GM12878 (cell line): ENCODE measurements at regions not wholly inside any gene's neighbourhood (a gene's known extent, or its start where the extent isn't known, plus 50 kb on each side); places are given as distances from the start of the nearest gene placed in this dataset.

Source experiments
- ATAC-seq: fragments of 200-7000 bp; cut with Tn5 transposase; 3 replicates; pipeline ENCODE4 v1.9.1; 2020; ENCODE audit warnings: mild to moderate bottlenecking, moderate library complexity
- BruUV-seq: library from RNA; stranded (reverse); fragments of 400-500 nt; replicated peaks from 2 replicates; lab custom pipeline; 2021; lab: Mats Ljungman, UMichigan
- CTCF ChIA-PET: fragments of 300-600 bp; sonication (Branson Sonifier 250); formaldehyde crosslinking; extraction: SDS; loops from one replicate; lab custom pipeline; 2021; ENCODE audit warnings: inconsistent platforms; lab: Yijun Ruan, JAX
- POLR2A ChIA-PET: fragments of 350-600 bp; formaldehyde crosslinking; extraction: SDS; loops from one replicate; lab custom pipeline; 2021; ENCODE audit warnings: inconsistent platforms; lab: Charles Lee
- RAD21 ChIA-PET: fragments of 300-600 bp; sonication (Branson Sonifier 250); formaldehyde crosslinking; loops from one replicate; lab custom pipeline; 2023; ENCODE audit warnings: antibody characterized with exemption; ENCODE audit not compliant: unreplicated experiment; lab: Charles Lee
- SMC1A ChIA-PET: fragments of 300-600 bp; sonication (Branson Sonifier 250); formaldehyde crosslinking; loops from one replicate; lab custom pipeline; 2023; ENCODE audit not compliant: unreplicated experiment, uncharacterized antibody; lab: Charles Lee
- DNase-seq: peaks from one replicate; pipeline ENCODE4 v3.0.0-alpha.2; 2011; ENCODE audit warnings: low read depth, low spot score
- FAIRE-seq: peaks from 3 replicates; lab custom pipeline; 2011; peaks lifted over from hg19 to GRCh38; lab: Jason Lieb, UNC
- H2AFZ ChIP-seq: 2 replicates; pipeline ENCODE4 v1.6.0; 2011; ENCODE audit warnings: low read depth, low read length, control low read depth; ENCODE audit not compliant: control insufficient read depth
- H3K27ac ChIP-seq: 2 replicates; pipeline ENCODE4 v1.5.1; 2011; ENCODE audit warnings: control low read depth; ENCODE audit not compliant: control insufficient read depth, insufficient read depth
- H3K27me3 ChIP-seq, 2 experiments: replicated peaks in 1 of 2; 2 replicates each; pipeline versions ENCODE4 v1.6.0 to v1.6.1; 2011; ENCODE audit warnings: low read length in 1 of 2; ENCODE audit not compliant: control insufficient read depth in 2 of 2, insufficient read depth in 2 of 2
- H3K36me3 ChIP-seq, 2 experiments: 2 replicates each; pipeline ENCODE4 v1.5.1; 2011; ENCODE audit warnings: low read length in 1 of 2; ENCODE audit not compliant: control insufficient read depth in 2 of 2, insufficient read depth in 2 of 2
- H3K4me1 ChIP-seq: 2 replicates; pipeline ENCODE4 v1.6.1; 2011; ENCODE audit warnings: mild to moderate bottlenecking, low read length, moderate library complexity, mixed read lengths; ENCODE audit not compliant: control insufficient read depth, insufficient read depth
- H3K4me2 ChIP-seq: 2 replicates; pipeline ENCODE4 v1.6.0; 2011; ENCODE audit warnings: control low read depth; ENCODE audit not compliant: control insufficient read depth, insufficient read depth
- H3K4me3 ChIP-seq: fragments of 200-600 bp; sonication (generic); 2 replicates; pipeline ENCODE4 v1.5.1; 2016
- H3K79me2 ChIP-seq: 2 replicates; pipeline ENCODE4 v1.6.0; 2011; ENCODE audit warnings: low read length; ENCODE audit not compliant: control insufficient read depth, insufficient read depth
- H3K9ac ChIP-seq: 2 replicates; pipeline ENCODE4 v1.8.0; 2011; ENCODE audit warnings: low read length, control low read depth, mixed read lengths; ENCODE audit not compliant: control insufficient read depth, insufficient read depth
- H3K9me3 ChIP-seq: replicated peaks from 3 replicates; pipeline ENCODE4 v1.5.1; 2011; ENCODE audit warnings: mild to moderate bottlenecking, low read length; ENCODE audit not compliant: control insufficient read depth, insufficient read depth
- H4K20me1 ChIP-seq: 2 replicates; pipeline ENCODE4 v1.6.0; 2011; ENCODE audit not compliant: control insufficient read depth, insufficient read depth
- BMI1 ChIP-seq: fragments of 450-650 bp; IDR thresholded peaks from 2 replicates; pipeline ENCODE4 v1.6.1; 2016; ENCODE audit warnings: mild to moderate bottlenecking, moderate library complexity, borderline replicate concordance
- FOS ChIP-seq: IDR thresholded peaks from 3 replicates; pipeline ENCODE4 v1.6.1; 2011; ENCODE audit warnings: borderline replicate concordance; ENCODE audit not compliant: insufficient read length; ENCODE audit errors: extremely low read depth
- FOXM1 ChIP-seq: IDR thresholded peaks from 2 replicates; pipeline ENCODE4 v1.6.1; 2012; ENCODE audit warnings: low read depth, mild to moderate bottlenecking, inconsistent platforms, low read length, moderate library complexity
- IKZF2 ChIP-seq, 2 experiments: fragments of 450-650 bp; IDR thresholded peaks; 2 replicates each; pipeline ENCODE4 v1.6.1; 2017; ENCODE audit warnings: mild to moderate bottlenecking in 2 of 2, moderate library complexity in 2 of 2
- IRF4 ChIP-seq: IDR thresholded peaks from 2 replicates; pipeline ENCODE4 v1.6.1; 2011; ENCODE audit warnings: low read depth, low read length
- MYB ChIP-seq: fragments of 150-350 bp; IDR thresholded peaks from 2 replicates; pipeline ENCODE4 v1.6.1; 2014; ENCODE audit warnings: mild to moderate bottlenecking, low read depth, low read length, borderline replicate concordance
- NBN ChIP-seq: fragments of 450-650 bp; IDR thresholded peaks from 2 replicates; pipeline ENCODE4 v1.6.1; 2016
- POLR2AphosphoS5 ChIP-seq: IDR thresholded peaks from 2 replicates; pipeline ENCODE4 v1.6.1; 2011; ENCODE audit warnings: mild to moderate bottlenecking, low read length, inconsistent platforms
- RCOR1 ChIP-seq: conservative IDR thresholded peaks from 2 replicates; pipeline ENCODE4 v1.6.1; 2012; ENCODE audit warnings: low read depth, low read length, improper control_type of control experiment
- WRNIP1 ChIP-seq: IDR thresholded peaks from 2 replicates; pipeline ENCODE4 v1.6.1; 2011; ENCODE audit warnings: low read depth, low read length, improper control_type of control experiment, borderline replicate concordance
- YY1 ChIP-seq: IDR thresholded peaks from 2 replicates; pipeline ENCODE4 v1.6.1; 2011; ENCODE audit warnings: low read depth, mild to moderate bottlenecking, low read length
- WGBS: methylation state at CpG from one replicate; pipeline ENCODE4 v1.1.6; 2016; ENCODE audit warnings: low lambda C conversion rate; ENCODE audit not compliant: insufficient replicate concordance, insufficient coverage; ENCODE audit errors: missing lambda C conversion rate; 5-methylcytosine and 5-hydroxymethylcytosine counted together
- in situ Hi-C: fragments of 300-500 bp; cut with MboI; formaldehyde crosslinking; loops from 9 replicates; pipeline ENCODE4 v1.14.3; 2018; ENCODE audit warnings: mixed read lengths
- intact Hi-C: fragments of 100-400 bp; cut with micrococcal nuclease; formaldehyde crosslinking; loops from one replicate; pipeline ENCODE4 v1.14.2; 2022; ENCODE audit not compliant: unreplicated experiment
- TF ChIP-seq, protein P1 (sequence below): fragments of 450-650 bp; formaldehyde crosslinking; IDR thresholded peaks from 2 replicates; pipeline ENCODE4 v1.4.0; 2020; ENCODE audit warnings: mild to moderate bottlenecking, moderate library complexity
- TF ChIP-seq, protein P2 (sequence below): IDR thresholded peaks from 2 replicates; pipeline ENCODE4 v1.6.1; 2011; ENCODE audit warnings: low read depth, low read length, improper control_type of control experiment, borderline replicate concordance
- TF ChIP-seq, protein P3 (sequence below): fragments of 450-650 bp; IDR thresholded peaks from 2 replicates; pipeline ENCODE4 v1.6.1; 2017; ENCODE audit warnings: mild to moderate bottlenecking, low read depth, inconsistent platforms; ENCODE audit not compliant: poor library complexity, severe bottlenecking

DNA sequence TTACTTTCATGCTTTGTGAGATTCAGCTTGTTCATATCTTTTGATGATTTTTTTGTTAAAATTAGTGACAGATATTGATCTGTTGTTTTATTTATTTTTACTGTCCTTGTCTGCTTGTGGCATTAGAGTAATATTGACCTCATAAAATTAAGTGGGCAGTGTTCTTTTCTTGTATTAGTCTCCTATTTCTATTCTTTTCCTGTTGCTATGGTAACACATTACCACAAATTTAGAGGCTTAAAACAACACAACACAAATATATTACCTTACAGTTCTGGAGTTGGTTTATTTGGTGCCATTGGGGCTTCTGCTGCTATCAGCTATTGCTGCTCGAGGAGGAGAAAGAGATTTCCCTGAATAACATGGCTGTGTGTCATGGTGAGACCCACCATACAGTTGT, 135.7 kb downstream of the C1orf94 start (continued):
- TF ChIP-seq, protein P1, sequence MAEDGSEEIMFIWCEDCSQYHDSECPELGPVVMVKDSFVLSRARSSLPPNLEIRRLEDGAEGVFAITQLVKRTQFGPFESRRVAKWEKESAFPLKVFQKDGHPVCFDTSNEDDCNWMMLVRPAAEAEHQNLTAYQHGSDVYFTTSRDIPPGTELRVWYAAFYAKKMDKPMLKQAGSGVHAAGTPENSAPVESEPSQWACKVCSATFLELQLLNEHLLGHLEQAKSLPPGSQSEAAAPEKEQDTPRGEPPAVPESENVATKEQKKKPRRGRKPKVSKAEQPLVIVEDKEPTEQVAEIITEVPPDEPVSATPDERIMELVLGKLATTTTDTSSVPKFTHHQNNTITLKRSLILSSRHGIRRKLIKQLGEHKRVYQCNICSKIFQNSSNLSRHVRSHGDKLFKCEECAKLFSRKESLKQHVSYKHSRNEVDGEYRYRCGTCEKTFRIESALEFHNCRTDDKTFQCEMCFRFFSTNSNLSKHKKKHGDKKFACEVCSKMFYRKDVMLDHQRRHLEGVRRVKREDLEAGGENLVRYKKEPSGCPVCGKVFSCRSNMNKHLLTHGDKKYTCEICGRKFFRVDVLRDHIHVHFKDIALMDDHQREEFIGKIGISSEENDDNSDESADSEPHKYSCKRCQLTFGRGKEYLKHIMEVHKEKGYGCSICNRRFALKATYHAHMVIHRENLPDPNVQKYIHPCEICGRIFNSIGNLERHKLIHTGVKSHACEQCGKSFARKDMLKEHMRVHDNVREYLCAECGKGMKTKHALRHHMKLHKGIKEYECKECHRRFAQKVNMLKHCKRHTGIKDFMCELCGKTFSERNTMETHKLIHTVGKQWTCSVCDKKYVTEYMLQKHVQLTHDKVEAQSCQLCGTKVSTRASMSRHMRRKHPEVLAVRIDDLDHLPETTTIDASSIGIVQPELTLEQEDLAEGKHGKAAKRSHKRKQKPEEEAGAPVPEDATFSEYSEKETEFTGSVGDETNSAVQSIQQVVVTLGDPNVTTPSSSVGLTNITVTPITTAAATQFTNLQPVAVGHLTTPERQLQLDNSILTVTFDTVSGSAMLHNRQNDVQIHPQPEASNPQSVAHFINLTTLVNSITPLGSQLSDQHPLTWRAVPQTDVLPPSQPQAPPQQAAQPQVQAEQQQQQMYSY (CRISPR knock-in tag) = no peak
- TF ChIP-seq, protein P2, sequence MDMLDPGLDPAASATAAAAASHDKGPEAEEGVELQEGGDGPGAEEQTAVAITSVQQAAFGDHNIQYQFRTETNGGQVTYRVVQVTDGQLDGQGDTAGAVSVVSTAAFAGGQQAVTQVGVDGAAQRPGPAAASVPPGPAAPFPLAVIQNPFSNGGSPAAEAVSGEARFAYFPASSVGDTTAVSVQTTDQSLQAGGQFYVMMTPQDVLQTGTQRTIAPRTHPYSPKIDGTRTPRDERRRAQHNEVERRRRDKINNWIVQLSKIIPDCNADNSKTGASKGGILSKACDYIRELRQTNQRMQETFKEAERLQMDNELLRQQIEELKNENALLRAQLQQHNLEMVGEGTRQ = no peak
- no peak for TF ChIP-seq FOXM1
- TF ChIP-seq IKZF2 (IDR thresholded peaks at IDR 0.05) = no peak

DNA sequence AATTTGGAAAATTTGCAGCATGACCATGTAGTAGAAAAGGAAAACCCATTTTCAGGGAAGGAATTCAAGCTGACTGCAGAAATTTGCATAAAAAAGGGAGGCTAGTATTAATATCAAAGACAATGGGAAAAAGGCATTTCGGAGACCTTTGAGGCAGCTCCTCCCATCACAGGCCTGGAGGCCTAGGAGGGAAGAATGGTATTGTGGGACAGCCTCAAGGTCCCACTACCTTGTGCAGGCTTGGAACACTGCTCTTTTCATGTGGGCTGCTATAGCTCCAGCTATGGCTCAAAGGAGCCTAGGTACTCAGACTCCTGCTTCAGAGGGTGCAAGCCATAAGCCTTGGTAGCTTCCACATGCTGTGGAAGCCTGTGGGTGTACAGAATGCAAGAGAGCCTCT, 139.3 kb downstream of the C1orf94 start:
- intact Hi-C loops = no loop called here
- H3K4me1 ChIP-seq = no peaks in the 10 kb centered on the region
- in situ Hi-C loops = no loop called here
- no peak overlapping the region for H3K4me3 ChIP-seq
- CTCF ChIA-PET = no interaction called here
- no peak for FAIRE-seq
- SMC1A ChIA-PET = no interaction called here
- no peaks in the 10 kb centered on the region for H4K20me1 ChIP-seq
- WGBS = 0% methylated on average over 1 of the region's 1 CpG
- POLR2A ChIA-PET = no interaction called here
- no peaks in the 10 kb centered on the region for H3K79me2 ChIP-seq
- no peak overlapping the region for H3K9ac ChIP-seq
- RAD21 ChIA-PET = no interaction called here
- H3K27ac ChIP-seq = no peak overlapping the region
- H3K36me3 ChIP-seq = no peaks in the 10 kb centered on the region
- H3K27me3 ChIP-seq = no peaks in the 10 kb centered on the region
- no peak overlapping the region for H3K4me2 ChIP-seq
- H3K9me3 ChIP-seq = no peaks in the 10 kb centered on the region; the same call in 2 of the 3 replicates
- DNase-seq = no peak
- no peak overlapping the region for H2AFZ ChIP-seq
- no peak for ATAC-seq
- TF ChIP-seq FOS (no peak), BMI1 (no peak), WRNIP1 (no peak), RCOR1 (no peak), IRF4 (no peak), MYB (no peak), YY1 (no peak), NBN (no peak), POLR2AphosphoS5 (no peak)
- TF ChIP-seq, protein P3, sequence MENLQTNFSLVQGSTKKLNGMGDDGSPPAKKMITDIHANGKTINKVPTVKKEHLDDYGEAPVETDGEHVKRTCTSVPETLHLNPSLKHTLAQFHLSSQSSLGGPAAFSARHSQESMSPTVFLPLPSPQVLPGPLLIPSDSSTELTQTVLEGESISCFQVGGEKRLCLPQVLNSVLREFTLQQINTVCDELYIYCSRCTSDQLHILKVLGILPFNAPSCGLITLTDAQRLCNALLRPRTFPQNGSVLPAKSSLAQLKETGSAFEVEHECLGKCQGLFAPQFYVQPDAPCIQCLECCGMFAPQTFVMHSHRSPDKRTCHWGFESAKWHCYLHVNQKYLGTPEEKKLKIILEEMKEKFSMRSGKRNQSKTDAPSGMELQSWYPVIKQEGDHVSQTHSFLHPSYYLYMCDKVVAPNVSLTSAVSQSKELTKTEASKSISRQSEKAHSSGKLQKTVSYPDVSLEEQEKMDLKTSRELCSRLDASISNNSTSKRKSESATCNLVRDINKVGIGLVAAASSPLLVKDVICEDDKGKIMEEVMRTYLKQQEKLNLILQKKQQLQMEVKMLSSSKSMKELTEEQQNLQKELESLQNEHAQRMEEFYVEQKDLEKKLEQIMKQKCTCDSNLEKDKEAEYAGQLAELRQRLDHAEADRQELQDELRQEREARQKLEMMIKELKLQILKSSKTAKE = no peak
- no TSS peak for BruUV-seq
